Endodermal cell (in vitro differentiated cells): ENCODE measurements at regions not wholly inside any gene's neighbourhood (a gene's known extent, or its start where the extent isn't known, plus 50 kb on each side); places are given as distances from the start of the nearest gene placed in this dataset.

Experiments
- DNase-seq: peaks from one replicate; pipeline ENCODE4 v3.0.0-alpha.2; 2017
- H3K27ac ChIP-seq: 2 replicates; pipeline ENCODE4 v1.5.1; 2013; ENCODE audit warnings: mild to moderate bottlenecking, low read depth, low read length, moderate library complexity
- H3K27me3 ChIP-seq: 2 replicates; pipeline ENCODE4 v1.6.1; 2013; ENCODE audit warnings: mild to moderate bottlenecking, low read length, moderate library complexity; ENCODE audit not compliant: insufficient read depth, control insufficient read depth, poor library complexity, severe bottlenecking
- H3K36me3 ChIP-seq: 2 replicates; pipeline ENCODE4 v1.7.0; 2013; ENCODE audit warnings: mild to moderate bottlenecking, low read length, moderate library complexity; ENCODE audit not compliant: control insufficient read depth, insufficient read depth
- H3K4me1 ChIP-seq: one replicate; pipeline ENCODE4 v1.7.0; 2013; ENCODE audit warnings: low read length; ENCODE audit not compliant: control insufficient read depth, insufficient read depth
- H3K4me3 ChIP-seq: 2 replicates; pipeline ENCODE4 v1.5.1; 2013; ENCODE audit warnings: mild to moderate bottlenecking, low read length, moderate library complexity
- H3K9ac ChIP-seq: 2 replicates; pipeline ENCODE4 v1.6.1; 2013; ENCODE audit warnings: mild to moderate bottlenecking, low read length, moderate library complexity; ENCODE audit not compliant: poor library complexity, severe bottlenecking; ENCODE audit errors: extremely low read depth
- H3K9me3 ChIP-seq: 2 replicates; pipeline ENCODE4 v1.6.1; 2013; ENCODE audit warnings: mild to moderate bottlenecking, low read length, moderate library complexity; ENCODE audit not compliant: control insufficient read depth
- H3K27ac Mint-ChIP-seq: 2 replicates; pipeline ENCODE4 v1.8.0; 2020; ENCODE audit warnings: mixed read lengths
- H3K27me3 Mint-ChIP-seq: 2 replicates; pipeline ENCODE4 v1.8.0; 2021; ENCODE audit warnings: mild to moderate bottlenecking, mixed read lengths; ENCODE audit not compliant: insufficient read depth
- H3K36me3 Mint-ChIP-seq: 2 replicates; pipeline ENCODE4 v1.8.0; 2020; ENCODE audit warnings: low read depth, mixed read lengths
- H3K4me1 Mint-ChIP-seq: 2 replicates; pipeline ENCODE4 v1.8.0; 2020; ENCODE audit warnings: mixed read lengths
- H3K4me3 Mint-ChIP-seq: 2 replicates; pipeline ENCODE4 v1.8.0; 2020; ENCODE audit warnings: mild to moderate bottlenecking, moderate library complexity, mixed read lengths
- H3K9me3 Mint-ChIP-seq: 2 replicates; pipeline ENCODE4 v1.8.0; 2020; ENCODE audit warnings: mild to moderate bottlenecking, mixed read lengths
- CTCF ChIP-seq: fragments of 200-600 bp; sonication (generic); conservative IDR thresholded peaks from 2 replicates; pipeline ENCODE4 v1.5.0; 2021; ENCODE audit warnings: antibody characterized with exemption, mild to moderate bottlenecking
- WGBS, 2 experiments: methylation state at CpG; one replicate each; pipeline versions ENCODE4 v1.1.5 to v1.1.7; 2013; ENCODE audit warnings: missing lambda C conversion rate in 2 of 2, mixed read lengths in 1 of 2; ENCODE audit not compliant: insufficient coverage in 1 of 2, insufficient read length in 1 of 2; 5-methylcytosine and 5-hydroxymethylcytosine counted together

GRCh38 chr14:71324767-71325272 is 417.6 kb downstream of the PCNX1 start:
- Mint-ChIP-seq H3K27ac (no peak overlapping the region), H3K4me3 (no peak overlapping the region)
- H3K4me3 ChIP-seq = no peak overlapping the region

GRCh38 chr14:71327691-71328090 is 420.4 kb downstream of the PCNX1 start:
- Histone ChIP-seq H3K9ac (no peak overlapping the region), H3K9me3 (no peaks in the 10 kb centered on the region), H3K27me3 (no peaks in the 10 kb centered on the region), H3K4me3 (no peak overlapping the region), H3K36me3 (peaks cover 8% of the 10 kb centered on the region), H3K27ac (no peak overlapping the region), H3K4me1 (no peaks in the 10 kb centered on the region)
- no peak for TF ChIP-seq CTCF
- peaks cover 30% of the 10 kb centered on the region for H3K4me1 Mint-ChIP-seq
- no peak for DNase-seq
- H3K27ac Mint-ChIP-seq = no peak overlapping the region
- 80 to 92% methylated on average over 1 of the region's 1 CpG for WGBS, 2 experiments
- no peaks in the 10 kb centered on the region for H3K9me3 Mint-ChIP-seq
- no peaks in the 10 kb centered on the region for H3K27me3 Mint-ChIP-seq
- no peak overlapping the region for H3K4me3 Mint-ChIP-seq
- peaks cover 15% of the 10 kb centered on the region for H3K36me3 Mint-ChIP-seq

More at GRCh38 chr14:71324767-71325272, 417.6 kb downstream of the PCNX1 start:
- H3K27me3 Mint-ChIP-seq = no peaks in the 10 kb centered on the region
- TF ChIP-seq CTCF = no peak
- no peaks in the 10 kb centered on the region for H3K4me1 ChIP-seq
- no peak overlapping the region for H3K9ac ChIP-seq
- H3K36me3 Mint-ChIP-seq = peaks cover 9% of the 10 kb centered on the region
- DNase-seq = peak; percentile 56
- H3K27me3 ChIP-seq = no peaks in the 10 kb centered on the region
- H3K9me3 Mint-ChIP-seq = no peaks in the 10 kb centered on the region
- peaks cover 37% of the 10 kb centered on the region for H3K4me1 Mint-ChIP-seq
- no peaks in the 10 kb centered on the region for H3K36me3 ChIP-seq
- H3K27ac ChIP-seq = no peak overlapping the region
- H3K9me3 ChIP-seq = no peaks in the 10 kb centered on the region
- whole genome bisulfite sequencing, 2 experiments = 52 to 54% methylated on average over 5 to 6 of the region's 6 CpGs

- peaks cover 25% of the 10 kb centered on the region for H3K4me1 Mint-ChIP-seq
- H3K4me1 ChIP-seq = no peaks in the 10 kb centered on the region
- H3K4me3 Mint-ChIP-seq = no peak overlapping the region
- peaks cover 8% of the 10 kb centered on the region for H3K36me3 ChIP-seq
- no peak overlapping the region for H3K27ac ChIP-seq
- no peak for TF ChIP-seq CTCF
- no peak overlapping the region for H3K9ac ChIP-seq
- no peaks in the 10 kb centered on the region for H3K27me3 Mint-ChIP-seq
- no peaks in the 10 kb centered on the region for H3K9me3 Mint-ChIP-seq
- H3K27ac Mint-ChIP-seq = no peak overlapping the region
- H3K9me3 ChIP-seq = no peaks in the 10 kb centered on the region
- DNase-seq = no peak
- no peak overlapping the region for H3K4me3 ChIP-seq
- peaks cover 17% of the 10 kb centered on the region for H3K36me3 Mint-ChIP-seq
- H3K27me3 ChIP-seq = no peaks in the 10 kb centered on the region
Observed at GRCh38 chr14:71328183-71328582, 420.9 kb downstream of the PCNX1 start.
